GM23338 (cell line): ENCODE measurements at regions not wholly inside any gene's neighbourhood (a gene's known extent, or its start where the extent isn't known, plus 50 kb on each side); places are given as distances from the start of the nearest gene placed in this dataset.

Source experiments
- ATAC-seq: fragments of 200-7000 bp; cut with Tn5 transposase; 3 replicates; pipeline ENCODE4 v1.9.1; 2020
- DNase-seq: peaks from one replicate; pipeline ENCODE4 v3.0.0-alpha.2; 2015; ENCODE audit warnings: low spot score
- H2AFZ ChIP-seq: fragments of 200-600 bp; sonication (generic); 2 replicates; pipeline ENCODE4 v1.8.0; 2016; ENCODE audit warnings: antibody characterized with exemption, mild to moderate bottlenecking, moderate library complexity
- H3F3A ChIP-seq: fragments of 200-600 bp; sonication (generic); replicated peaks from 2 replicates; pipeline ENCODE4 v1.8.0; 2017; ENCODE audit warnings: antibody characterized with exemption, mixed run types, low read depth
- H3K27ac ChIP-seq: fragments of 200-600 bp; sonication (generic); 2 replicates; pipeline ENCODE4 v1.6.1; 2016; ENCODE audit warnings: low read depth
- H3K27me3 ChIP-seq: fragments of 200-600 bp; sonication (generic); 2 replicates; pipeline ENCODE4 v1.8.0; 2016; ENCODE audit warnings: mild to moderate bottlenecking, mixed run types, moderate library complexity; ENCODE audit not compliant: insufficient read depth
- H3K36me3 ChIP-seq: fragments of 200-600 bp; sonication (generic); 2 replicates; pipeline ENCODE4 v1.8.0; 2016; ENCODE audit warnings: mild to moderate bottlenecking; ENCODE audit not compliant: insufficient read depth
- H3K4me1 ChIP-seq: fragments of 200-600 bp; sonication (generic); 2 replicates; pipeline ENCODE4 v1.8.0; 2016; ENCODE audit warnings: mild to moderate bottlenecking, moderate library complexity; ENCODE audit not compliant: insufficient read depth
- H3K4me2 ChIP-seq: fragments of 200-600 bp; sonication (generic); 2 replicates; pipeline ENCODE4 v1.7.1; 2017; ENCODE audit warnings: mixed run types
- H3K4me3 ChIP-seq: fragments of 200-600 bp; sonication (generic); 2 replicates; pipeline ENCODE4 v1.6.1; 2016; ENCODE audit warnings: mixed run types
- H3K79me2 ChIP-seq: fragments of 200-600 bp; sonication (generic); replicated peaks from 2 replicates; pipeline ENCODE4 v1.8.0; 2017; ENCODE audit warnings: mild to moderate bottlenecking; ENCODE audit not compliant: insufficient read depth
- H3K9me2 ChIP-seq: fragments of 200-600 bp; sonication (generic); 2 replicates; pipeline ENCODE4 v1.8.0; 2017; ENCODE audit not compliant: insufficient read depth
- H4K20me1 ChIP-seq: fragments of 200-600 bp; sonication (generic); replicated peaks from 2 replicates; pipeline ENCODE4 v1.8.0; 2017; ENCODE audit warnings: mild to moderate bottlenecking; ENCODE audit not compliant: insufficient read depth
- H3K27ac Mint-ChIP-seq: 2 replicates; pipeline ENCODE4 v1.8.0; 2020; ENCODE audit warnings: inconsistent platforms, mild to moderate bottlenecking, moderate library complexity, mixed read lengths
- H3K27me3 Mint-ChIP-seq: 3 replicates; pipeline ENCODE4 v1.8.0; 2022; ENCODE audit warnings: low read depth, mild to moderate bottlenecking, moderate library complexity, mixed read lengths, inconsistent platforms; ENCODE audit not compliant: insufficient read depth, poor library complexity
- H3K36me3 Mint-ChIP-seq: 3 replicates; pipeline ENCODE4 v1.8.0; 2021; ENCODE audit warnings: low read depth, mild to moderate bottlenecking, inconsistent platforms, moderate library complexity, mixed read lengths
- H3K4me1 Mint-ChIP-seq: 3 replicates; pipeline ENCODE4 v1.8.0; 2020; ENCODE audit warnings: mild to moderate bottlenecking, inconsistent platforms, mixed read lengths
- H3K4me3 Mint-ChIP-seq: 3 replicates; pipeline ENCODE4 v1.8.0; 2021; ENCODE audit warnings: moderate library complexity, mild to moderate bottlenecking, inconsistent platforms, mixed read lengths
- H3K9me3 Mint-ChIP-seq: 3 replicates; pipeline ENCODE4 v1.8.0; 2020; ENCODE audit warnings: moderate library complexity, mild to moderate bottlenecking, inconsistent platforms, mixed read lengths
- CREB1 ChIP-seq: fragments of 250-450 bp; sonication (Bioruptor Pico); IDR thresholded peaks from 2 replicates; pipeline ENCODE4 v1.5.0; 2020; ENCODE audit warnings: low read depth, mild to moderate bottlenecking, moderate library complexity
- CTCF ChIP-seq, 2 experiments: fragments of 200-600 bp in 1 of 2; sonication (generic) in 1 of 2; conservative IDR thresholded peaks; 2 replicates each; pipeline versions ENCODE4 v1.5.1 to v1.6.1; 2016 to 2017; ENCODE audit warnings: antibody characterized with exemption in 2 of 2, low read depth in 2 of 2, mild to moderate bottlenecking in 2 of 2, moderate library complexity in 1 of 2
- ETS1 ChIP-seq: IDR thresholded peaks from 2 replicates; pipeline ENCODE4 v1.6.1; 2016; ENCODE audit warnings: antibody characterized with exemption
- EZH2 ChIP-seq: fragments of 200-600 bp; sonication (generic); IDR thresholded peaks from one replicate; pipeline ENCODE4 v1.8.0; 2017; ENCODE audit warnings: antibody characterized with exemption, mild to moderate bottlenecking, low read depth; ENCODE audit not compliant: unreplicated experiment
- EZH2phosphoT487 ChIP-seq: fragments of 200-600 bp; sonication (generic); IDR thresholded peaks from one replicate; pipeline ENCODE4 v1.8.1; 2018; ENCODE audit warnings: antibody characterized with exemption; ENCODE audit not compliant: unreplicated experiment
- NANOG ChIP-seq: IDR thresholded peaks from 2 replicates; pipeline ENCODE4 v1.6.1; 2016; ENCODE audit warnings: antibody characterized with exemption, borderline replicate concordance
- POLR2AphosphoS5 ChIP-seq: IDR thresholded peaks from 2 replicates; pipeline ENCODE4 v1.6.1; 2016; ENCODE audit warnings: antibody characterized with exemption, low read depth
- REST ChIP-seq: IDR thresholded peaks from one replicate; pipeline ENCODE4 v1.6.1; 2018; ENCODE audit warnings: antibody characterized with exemption; ENCODE audit not compliant: unreplicated experiment
- STAT1 ChIP-seq: IDR thresholded peaks from one replicate; pipeline ENCODE4 v1.6.1; 2016; ENCODE audit warnings: antibody characterized with exemption; ENCODE audit not compliant: unreplicated experiment
- ZNF114 ChIP-seq: fragments of 250-450 bp; sonication (Bioruptor Pico); IDR thresholded peaks from 2 replicates; pipeline ENCODE4 v1.5.0; 2020; ENCODE audit warnings: mild to moderate bottlenecking, moderate library complexity

- no peak overlapping the region for H3K4me3 Mint-ChIP-seq
- Histone ChIP-seq H3K4me1 (peaks cover 5% of the 10 kb centered on the region; the same call in 1 of the 2 replicates), H3F3A (no peaks in the 10 kb centered on the region), H3K9me2 (no peaks in the 10 kb centered on the region), H3K4me2 (no peak overlapping the region), H4K20me1 (no peaks in the 10 kb centered on the region), H3K36me3 (no peaks in the 10 kb centered on the region), H3K27ac (no peak overlapping the region), H2AFZ (no peak overlapping the region), H3K4me3 (no peak overlapping the region), H3K79me2 (no peaks in the 10 kb centered on the region), H3K27me3 (no peaks in the 10 kb centered on the region)
- H3K27me3 Mint-ChIP-seq: no peaks in the 10 kb centered on the region
- no peak overlapping the region for H3K27ac Mint-ChIP-seq
- H3K9me3 Mint-ChIP-seq: no peaks in the 10 kb centered on the region
- DNase-seq: peak; percentile 2
- H3K36me3 Mint-ChIP-seq: no peaks in the 10 kb centered on the region
- no peak for ATAC-seq
- TF ChIP-seq STAT1: no peak
- no peak for TF ChIP-seq REST
- no peak for TF ChIP-seq EZH2phosphoT487
- TF ChIP-seq CREB1 (CRISPR knock-in tag): no peak
- TF ChIP-seq NANOG: no peak
- TF ChIP-seq EZH2: no peak
- TF ChIP-seq POLR2AphosphoS5: no peak
- TF ChIP-seq ZNF114 (CRISPR knock-in tag): no peak
- no peak for TF ChIP-seq CTCF (conservative IDR thresholded peaks at IDR 0.05; ENCODE audit: low read depth in 2 of 2)
- peaks cover 12% of the 10 kb centered on the region for H3K4me1 Mint-ChIP-seq
Observed at GRCh38 chr1:105700723-105701122, 1355.8 kb upstream of the PRMT6 start.

- ATAC-seq: no peak
- no peak overlapping the region for H3K4me3 Mint-ChIP-seq
- no peaks in the 10 kb centered on the region for H3K27me3 Mint-ChIP-seq
- no peaks in the 10 kb centered on the region for H3K9me3 Mint-ChIP-seq
- Histone ChIP-seq H3K4me1 (peaks cover 2% of the 10 kb centered on the region; the same call in 1 of the 2 replicates), H3F3A (no peaks in the 10 kb centered on the region), H3K27me3 (no peaks in the 10 kb centered on the region), H3K79me2 (no peaks in the 10 kb centered on the region), H3K27ac (no peak overlapping the region), H3K9me2 (no peaks in the 10 kb centered on the region), H4K20me1 (no peaks in the 10 kb centered on the region), H3K36me3 (no peaks in the 10 kb centered on the region), H2AFZ (no peak overlapping the region), H3K4me2 (no peak overlapping the region), H3K4me3 (no peak overlapping the region)
- TF ChIP-seq ZNF114 (CRISPR knock-in tag) (no peak), STAT1 (no peak), POLR2AphosphoS5 (no peak), EZH2 (no peak), ETS1 (no peak)
- no peak for DNase-seq
- no peaks in the 10 kb centered on the region for H3K36me3 Mint-ChIP-seq
- H3K4me1 Mint-ChIP-seq: peaks cover 4% of the 10 kb centered on the region; the same call in 2 of the 3 replicates
- H3K27ac Mint-ChIP-seq: no peak overlapping the region
Observed at GRCh38 chr1:105724286-105724685, 1332.2 kb upstream of the PRMT6 start.
